Stimulated activated CD4-positive, alpha-beta T cell treated with anti-CD3 and anti-CD28 coated beads, Interleukin-4, amount 100 ng/mL, for 48 hours (primary cell): ENCODE measurements at regions not wholly inside any gene's neighbourhood (a gene's known extent, or its start where the extent isn't known, plus 50 kb on each side); places are given as distances from the start of the nearest gene placed in this dataset.

Experiments
- DNase-seq, 2 donors: peaks; one replicate each; pipeline ENCODE4 v3.0.0-alpha.2; 2020; ENCODE audit warnings: low read depth in 2 of 2

GRCh38 chr22:48361099-48361639 is 1466.5 kb downstream of the BRD1 start:
- DNase-seq: no peak

- no peak for DNase-seq
Observed at GRCh38 chr22:48359613-48359965, 1468.1 kb downstream of the BRD1 start.

- no peak for DNase-seq
Observed at GRCh38 chr22:48358886-48359612, 1468.6 kb downstream of the BRD1 start.

DNA sequence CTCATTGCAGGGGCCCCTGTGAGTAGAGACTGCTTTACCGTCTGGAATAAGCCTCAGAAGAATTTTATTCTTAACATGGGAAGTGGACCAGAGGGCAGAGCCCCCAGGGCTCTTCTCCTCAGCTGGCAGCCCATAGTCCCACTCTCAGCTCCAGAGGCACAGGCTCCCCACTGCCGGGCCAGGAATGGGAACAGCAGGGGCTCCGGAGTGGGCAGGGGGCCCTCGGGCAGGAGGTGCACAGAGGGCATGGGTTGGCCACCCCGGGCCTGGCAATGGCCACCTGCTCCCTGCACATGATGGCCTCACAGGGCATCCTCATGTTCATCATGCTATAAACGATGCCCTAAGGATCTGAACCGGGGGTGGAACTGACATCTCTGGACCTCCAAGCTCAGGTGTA is 1469.7 kb downstream of the BRD1 start:
- no peak for DNase-seq

GRCh38 chr22:48357196-48357595 is 1470.5 kb downstream of the BRD1 start:
- no peak for DNase-seq

- no peak for DNase-seq
Observed at GRCh38 chr22:48356731-48357130, 1470.9 kb downstream of the BRD1 start.

DNA sequence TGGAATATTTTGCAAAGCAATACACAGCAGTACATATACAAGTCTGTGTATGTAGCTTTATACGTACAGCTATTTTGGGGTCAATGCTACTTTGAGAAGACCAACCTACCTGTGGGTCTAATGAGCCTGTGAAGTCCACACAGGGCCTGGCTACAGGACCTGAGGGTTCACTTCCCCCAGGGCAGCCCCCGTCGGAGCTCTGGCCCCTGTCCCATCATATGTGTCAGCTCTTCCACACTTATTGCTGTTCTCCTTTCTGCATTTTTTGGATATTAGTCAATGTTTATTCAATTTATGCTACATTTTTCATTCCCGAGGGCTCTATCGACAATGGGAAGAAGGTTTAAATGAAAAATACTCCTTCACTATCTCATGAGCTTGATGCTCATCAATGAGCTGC is 1473.6 kb downstream of the BRD1 start:
- DNase-seq: no peak

- DNase-seq: no peak
Observed at GRCh38 chr22:48353116-48353947, 1474.3 kb downstream of the BRD1 start.

DNA sequence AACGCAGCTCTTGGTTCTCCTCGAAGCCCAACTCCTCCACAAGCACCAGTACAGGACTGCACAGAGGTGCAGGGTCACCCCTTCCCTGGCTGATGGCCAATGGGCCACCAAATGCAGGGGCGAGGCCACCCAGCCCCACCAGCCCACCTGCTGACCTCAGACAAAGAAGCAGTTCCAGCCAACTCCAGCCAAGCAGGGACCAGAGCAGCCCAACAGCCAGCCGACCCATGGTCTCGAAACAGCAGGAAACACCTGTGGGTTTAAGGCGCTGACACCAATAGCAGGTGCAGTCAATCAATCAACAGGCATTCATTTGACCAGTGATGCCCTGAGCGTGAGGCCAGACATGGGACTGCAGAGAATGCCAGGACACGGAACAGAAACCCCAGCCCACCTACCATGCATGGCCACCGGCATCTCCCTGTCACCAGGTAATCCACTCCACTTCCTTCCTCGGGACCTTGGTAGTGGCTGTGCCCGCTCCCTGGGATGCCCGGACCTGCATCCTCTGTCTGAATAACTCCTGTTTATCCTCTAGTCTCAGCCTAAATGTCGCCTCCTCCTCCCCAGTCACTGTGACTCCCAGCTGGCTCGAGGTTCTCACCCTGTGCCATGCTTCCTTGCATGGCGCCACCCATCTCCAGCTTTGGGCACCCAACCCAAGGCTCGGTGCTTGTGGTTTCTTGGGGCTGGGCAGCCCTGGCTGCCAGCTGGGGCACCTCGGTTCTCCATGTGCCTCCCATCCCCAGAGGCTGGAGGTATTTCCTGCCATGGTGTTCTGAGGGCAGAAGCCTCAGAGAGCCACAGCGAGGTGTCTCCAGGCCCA is 1475.4 kb downstream of the BRD1 start:
- DNase-seq: no peak

- DNase-seq: no peak
Observed at GRCh38 chr22:48351376-48352085, 1476.1 kb downstream of the BRD1 start.

DNA sequence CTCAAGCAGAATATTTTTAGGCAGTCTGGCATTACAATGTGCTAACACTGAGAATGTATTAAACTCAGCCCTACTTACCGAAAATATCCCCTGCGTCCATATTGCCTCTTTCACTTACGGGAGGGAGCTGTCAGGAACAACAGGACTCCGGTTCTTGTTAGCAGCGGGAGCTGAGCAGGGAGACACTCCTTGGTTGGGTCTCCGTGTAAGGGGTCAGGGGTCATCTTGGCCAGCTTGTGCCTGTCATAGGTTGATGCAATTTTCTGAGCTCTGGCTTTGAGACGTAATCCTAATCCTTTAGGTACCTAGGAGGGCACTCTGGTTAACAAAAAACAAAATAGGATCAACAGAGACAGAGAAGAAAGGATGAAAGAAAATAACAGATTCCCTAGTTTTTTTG is 1477.2 kb downstream of the BRD1 start:
- no peak for DNase-seq

GRCh38 chr22:48348855-48349254 is 1478.8 kb downstream of the BRD1 start:
- no peak for DNase-seq

- no peak for DNase-seq
Observed at GRCh38 chr22:48347311-48347710, 1480.4 kb downstream of the BRD1 start.

- no peak for DNase-seq
Observed at GRCh38 chr22:48346911-48347310, 1480.8 kb downstream of the BRD1 start.

DNA sequence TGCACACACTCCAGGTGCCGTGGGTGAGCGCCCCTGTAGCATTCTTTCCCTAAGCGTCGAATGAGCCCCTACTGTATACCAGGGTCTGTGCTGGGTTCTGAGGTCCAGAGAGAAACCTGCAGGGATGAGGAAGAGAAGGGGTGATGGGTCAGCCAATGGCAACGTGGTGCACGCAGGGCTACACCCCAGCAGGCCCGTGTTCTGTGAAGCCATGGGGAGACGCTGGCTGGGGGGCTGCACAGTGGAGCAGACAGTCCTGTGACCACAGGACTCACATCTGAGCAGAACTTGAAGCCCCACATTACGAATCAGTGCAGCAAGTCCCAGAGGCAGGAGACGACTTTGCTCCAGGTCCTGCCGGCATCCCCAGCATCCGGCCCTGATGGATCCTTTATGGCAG is 1481.4 kb downstream of the BRD1 start:
- DNase-seq: no peak

- no peak for DNase-seq
Observed at GRCh38 chr22:48345631-48346030, 1482.0 kb downstream of the BRD1 start.

GRCh38 chr22:48343461-48343860 is 1484.2 kb downstream of the BRD1 start:
- DNase-seq: no peak

- no peak for DNase-seq
Observed at GRCh38 chr22:48342732-48343131, 1484.9 kb downstream of the BRD1 start.

DNA sequence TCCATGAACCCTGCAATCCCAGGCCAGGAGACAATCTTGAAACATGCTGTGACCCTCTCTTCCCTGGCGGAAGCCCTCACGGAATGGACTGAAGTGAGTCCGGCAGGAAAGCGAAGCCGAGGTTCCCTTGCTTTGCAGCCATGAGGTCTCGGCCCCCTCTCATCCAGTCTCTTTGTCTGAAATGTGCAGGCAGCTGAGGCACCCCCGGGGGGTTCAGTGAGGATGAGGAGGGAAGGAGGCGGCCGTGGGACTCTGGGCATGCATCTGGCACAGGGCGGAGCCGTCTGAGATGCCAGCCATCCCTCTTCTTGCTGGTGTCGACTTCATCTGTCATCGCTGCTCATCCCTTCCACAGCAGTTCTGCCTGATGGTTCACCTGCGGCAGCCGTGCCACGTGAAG is 1485.7 kb downstream of the BRD1 start:
- DNase-seq: no peak

- DNase-seq: no peak
Observed at GRCh38 chr22:48340727-48341709, 1486.7 kb downstream of the BRD1 start.
